T1000 (cell line): ENCODE measurements at regions not wholly inside any gene's neighbourhood (a gene's known extent, or its start where the extent isn't known, plus 50 kb on each side); places are given as distances from the start of the nearest gene placed in this dataset.

Experiments
- DNase-seq: peaks from one replicate; lab custom pipeline; 2025; ENCODE audit warnings: mixed read lengths; lab: John Stamatoyannopoulos, UW

- DNase-seq: no peak
Measured at GRCh38 chr7:54701982-54702381, 57.0 kb downstream of the SEC61G start.

GRCh38 chr7:54699715-54700114, 59.3 kb downstream of the SEC61G start:
- DNase-seq: no peak

DNA sequence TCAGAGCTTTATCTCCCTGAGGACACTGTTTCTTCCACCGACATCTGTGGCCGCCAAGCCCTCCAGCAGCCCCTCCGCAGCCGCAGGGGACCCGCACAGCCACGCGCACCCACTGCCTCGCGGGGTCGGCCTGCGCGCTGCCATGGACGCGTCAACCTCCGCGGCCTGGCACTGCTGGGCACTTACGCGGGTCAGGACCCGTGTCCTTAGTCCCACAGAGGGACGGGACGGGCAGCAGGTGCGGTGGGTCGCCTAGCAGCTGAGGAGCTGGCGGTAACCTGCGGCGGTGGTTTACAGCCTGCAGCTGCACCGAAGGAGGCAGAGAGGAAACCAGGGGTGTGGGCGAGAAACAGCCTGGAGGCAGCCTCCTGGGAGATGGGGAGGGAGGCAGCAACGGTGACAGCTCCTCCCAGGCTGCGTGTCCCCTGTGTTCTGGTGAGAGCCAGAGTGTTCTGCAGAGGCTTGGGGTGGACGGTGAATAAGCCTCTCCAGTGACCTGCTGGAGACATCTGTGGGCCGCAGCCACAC, 61.3 kb downstream of the SEC61G start:
- no peak for DNase-seq

GRCh38 chr7:54690892-54691291, 68.1 kb downstream of the SEC61G start:
- no peak for DNase-seq

DNA sequence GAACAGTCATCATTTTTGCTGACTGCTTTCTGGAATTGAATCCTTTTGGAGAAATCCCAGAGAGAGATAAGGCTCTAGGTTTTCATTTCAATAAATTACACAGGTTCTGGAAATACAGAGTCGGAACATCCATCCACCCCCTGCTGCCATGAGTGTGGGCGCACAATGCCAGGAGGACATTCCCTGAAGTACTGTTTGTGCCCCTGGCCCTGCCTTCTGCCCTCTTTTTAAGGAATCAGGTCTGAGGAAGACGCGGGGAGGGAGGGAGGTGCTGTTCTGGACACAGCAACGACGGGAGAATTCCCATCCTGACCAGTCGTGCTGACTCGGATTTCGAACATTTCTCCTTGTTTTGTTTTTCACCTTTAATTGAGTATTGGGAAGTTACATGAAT, 69.0 kb downstream of the SEC61G start:
- DNase-seq: no peak

GRCh38 chr7:54689394-54690049, 69.5 kb downstream of the SEC61G start:
- DNase-seq: no peak

DNA sequence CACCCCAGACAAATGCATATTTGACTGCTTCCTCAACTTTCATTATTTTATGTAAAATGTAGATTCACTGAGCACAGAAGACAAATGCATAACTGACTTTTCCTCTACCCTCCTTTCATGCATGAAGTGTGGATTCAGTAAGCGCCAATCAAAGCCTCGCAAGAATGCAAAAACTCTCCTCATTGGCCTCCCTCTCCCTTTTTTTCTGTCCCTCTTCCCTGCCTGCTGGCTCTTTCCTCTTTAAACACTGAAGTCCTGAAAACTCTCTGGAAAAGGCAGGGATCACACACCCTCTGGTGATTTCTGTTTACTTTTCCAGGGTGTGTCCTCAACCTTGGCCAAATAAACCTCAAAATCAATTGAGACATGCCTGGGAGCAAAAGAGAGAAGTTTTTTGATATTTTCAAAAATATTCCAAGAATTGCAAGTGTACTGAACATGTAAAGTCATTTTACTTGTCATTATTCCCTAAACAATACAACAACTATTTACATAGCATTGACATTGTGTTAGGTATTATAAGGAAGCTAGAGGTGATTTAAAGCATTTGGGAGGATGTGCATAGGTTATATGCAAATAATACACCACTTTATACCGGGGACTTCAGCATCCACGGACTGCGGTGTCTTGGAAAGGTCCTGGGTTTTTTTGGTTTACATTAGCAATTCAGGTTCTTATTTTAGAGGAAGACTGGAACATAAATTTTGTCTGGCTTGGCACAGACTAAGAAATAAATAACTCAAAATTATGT, 71.4 kb downstream of the SEC61G start:
- DNase-seq: no peak

- no peak for DNase-seq
Measured at GRCh38 chr7:54680377-54681005, 78.5 kb downstream of the SEC61G start.

DNA sequence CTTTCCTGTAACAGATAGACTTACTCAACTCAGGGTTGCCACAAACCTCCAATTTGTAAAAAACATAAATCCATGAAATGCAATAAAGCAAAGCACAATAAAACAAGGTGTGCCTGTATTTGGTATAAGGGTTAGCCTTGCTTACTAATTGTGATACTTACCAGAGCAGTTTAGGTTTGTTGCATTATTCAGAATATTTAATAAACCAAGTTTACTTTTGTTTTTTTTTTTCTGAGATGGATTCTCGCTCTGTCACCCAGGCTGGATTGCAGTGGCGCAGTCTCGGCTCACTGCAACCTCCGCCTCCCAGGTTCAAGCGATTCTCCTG, 79.6 kb downstream of the SEC61G start:
- no peak for DNase-seq

DNA sequence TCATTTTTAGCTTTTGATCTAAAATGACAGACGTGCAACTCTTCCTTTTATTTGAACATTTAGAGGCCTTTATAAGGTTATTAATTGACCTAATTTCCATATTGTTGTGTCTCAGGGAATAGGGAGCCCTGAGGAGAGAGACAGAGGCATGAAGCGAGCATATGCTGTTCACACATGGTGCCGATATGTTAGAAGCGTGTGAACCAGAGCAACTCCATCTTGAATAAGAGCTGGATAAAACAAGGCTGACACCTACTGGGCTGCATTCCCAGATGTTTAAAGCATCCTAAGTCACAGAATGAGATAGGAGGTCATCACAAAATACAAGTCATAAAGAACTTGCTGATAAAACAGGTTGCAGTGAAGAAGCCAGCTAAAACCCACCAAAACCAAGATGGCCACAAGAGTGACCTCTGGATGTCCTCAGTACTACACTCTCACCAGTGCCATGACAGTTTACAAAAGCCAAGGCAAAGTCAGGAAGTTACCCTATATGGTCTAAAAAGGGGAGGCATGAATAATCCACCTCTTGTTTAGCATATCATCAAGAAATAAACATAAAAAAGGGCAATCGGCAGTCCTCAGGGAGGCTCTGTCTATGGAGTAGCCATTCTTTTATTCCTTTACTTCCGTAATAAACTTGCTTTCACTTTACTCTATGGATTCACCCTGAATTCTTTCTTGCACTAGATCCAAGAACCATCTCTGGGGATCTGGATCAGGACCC, 80.1 kb downstream of the SEC61G start:
- DNase-seq: no peak

GRCh38 chr7:54674891-54675290, 84.1 kb downstream of the SEC61G start:
- DNase-seq: no peak

DNA sequence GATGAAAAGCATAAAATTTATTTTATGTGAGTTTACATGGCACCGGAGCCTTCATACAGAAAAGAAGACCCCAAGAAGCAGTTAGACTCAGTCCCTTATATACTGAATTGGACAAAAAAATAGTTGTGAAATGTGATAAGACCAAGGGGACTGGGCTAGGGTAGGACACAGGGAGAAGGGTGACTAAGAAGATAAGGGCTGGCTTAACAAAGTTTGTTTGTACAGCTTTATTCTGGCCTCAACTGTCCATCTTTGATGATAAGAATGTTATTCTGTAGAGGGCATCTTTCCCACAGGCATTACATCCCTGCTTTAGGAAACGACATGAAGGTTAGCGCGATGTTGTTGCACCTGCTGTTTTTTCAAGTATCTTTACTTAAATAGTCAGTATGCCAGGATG, 86.5 kb downstream of the SEC61G start:
- DNase-seq: no peak

DNA sequence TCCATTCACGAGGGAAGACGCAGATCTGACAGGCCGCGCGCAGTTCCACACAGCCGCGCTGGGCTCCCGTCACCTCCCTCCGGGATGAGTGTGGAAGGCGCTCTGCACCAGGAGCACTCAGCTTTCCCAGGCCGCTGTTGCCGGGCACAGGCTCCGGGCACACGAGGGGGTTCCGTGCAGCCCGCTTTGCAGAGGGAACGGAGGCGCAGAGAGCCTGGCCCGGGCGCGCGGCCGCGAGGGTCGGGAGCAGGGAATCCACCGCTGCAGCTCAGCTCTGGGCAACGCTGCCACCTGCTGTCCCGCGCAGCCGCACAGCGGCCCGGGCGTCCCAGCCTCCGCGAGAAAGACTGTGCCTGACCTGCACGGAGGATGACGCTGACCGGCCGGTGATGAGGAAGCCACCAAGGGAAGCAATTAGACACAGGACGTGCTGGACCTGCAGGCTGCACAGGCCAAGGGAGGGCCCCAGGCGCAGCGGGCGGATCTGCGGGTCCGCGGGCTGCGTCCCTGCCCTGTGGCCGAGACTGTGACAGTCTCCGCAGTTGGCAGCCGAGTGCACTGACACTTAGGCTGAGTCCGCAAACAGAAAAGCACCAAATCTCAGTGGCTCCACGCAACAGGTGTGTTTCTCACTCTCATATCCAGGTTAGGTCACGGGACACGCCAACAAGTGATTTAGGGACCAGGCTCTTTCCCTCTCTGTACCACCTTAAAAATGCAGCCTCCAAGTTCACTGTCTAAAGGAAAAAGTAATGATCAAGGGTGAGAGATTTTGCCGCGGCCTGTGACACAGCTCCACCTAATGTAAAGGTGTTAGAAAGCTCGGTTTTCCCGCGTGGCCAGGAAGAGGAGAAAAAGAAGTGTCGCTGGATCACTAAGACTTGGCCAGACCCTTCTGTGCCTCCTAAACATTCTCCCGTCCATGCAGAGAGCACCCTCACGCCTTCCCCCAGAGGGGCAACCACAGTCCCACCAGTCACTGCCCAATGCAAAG, 94.5 kb downstream of the SEC61G start:
- DNase-seq: peak; percentile 73

GRCh38 chr7:54663603-54664234, 95.3 kb downstream of the SEC61G start:
- DNase-seq: no peak

DNA sequence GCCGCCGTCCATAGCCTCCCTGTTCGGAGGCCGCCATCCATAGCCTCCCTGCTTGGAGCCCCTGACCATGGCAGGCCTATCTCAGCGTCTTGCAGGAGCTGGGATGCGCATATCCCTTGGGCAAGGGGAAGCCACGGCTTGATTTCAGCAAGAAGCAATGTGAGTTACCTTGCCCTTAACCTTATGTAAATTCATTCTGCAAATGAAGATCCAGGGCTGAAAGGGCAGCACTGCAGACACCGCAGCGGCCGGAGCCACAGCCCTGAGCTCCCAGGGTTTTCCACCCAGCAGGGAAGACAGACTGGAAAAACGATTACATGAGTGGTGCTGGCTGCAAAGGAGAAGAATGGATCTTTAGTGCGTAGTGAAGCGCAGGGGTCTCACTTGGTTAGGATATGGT, 95.8 kb downstream of the SEC61G start:
- DNase-seq: no peak

GRCh38 chr7:54662701-54663100, 96.3 kb downstream of the SEC61G start:
- no peak for DNase-seq

DNA sequence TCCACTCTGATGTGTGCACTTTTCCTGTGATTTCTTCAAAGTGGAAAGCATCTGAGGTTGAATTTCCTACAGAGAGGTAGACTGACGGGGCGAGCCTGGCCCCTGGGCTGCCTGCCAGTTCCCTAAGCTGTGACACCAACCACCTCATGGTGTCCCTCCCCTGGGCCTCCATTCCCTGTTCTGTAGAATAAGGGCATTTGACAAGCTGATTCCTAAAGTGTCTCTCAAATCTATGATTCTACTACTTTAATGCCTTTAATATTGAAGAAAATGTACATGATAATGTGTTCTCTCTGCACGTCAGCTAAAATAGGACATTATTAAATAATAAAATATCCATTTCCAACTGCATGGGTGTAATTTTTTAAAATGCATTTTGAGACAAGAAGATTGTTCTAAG, 105.1 kb downstream of the SEC61G start:
- no peak for DNase-seq

GRCh38 chr7:54643064-54643463, 100.9 kb downstream of the VSTM2A start:
- no peak for DNase-seq

DNA sequence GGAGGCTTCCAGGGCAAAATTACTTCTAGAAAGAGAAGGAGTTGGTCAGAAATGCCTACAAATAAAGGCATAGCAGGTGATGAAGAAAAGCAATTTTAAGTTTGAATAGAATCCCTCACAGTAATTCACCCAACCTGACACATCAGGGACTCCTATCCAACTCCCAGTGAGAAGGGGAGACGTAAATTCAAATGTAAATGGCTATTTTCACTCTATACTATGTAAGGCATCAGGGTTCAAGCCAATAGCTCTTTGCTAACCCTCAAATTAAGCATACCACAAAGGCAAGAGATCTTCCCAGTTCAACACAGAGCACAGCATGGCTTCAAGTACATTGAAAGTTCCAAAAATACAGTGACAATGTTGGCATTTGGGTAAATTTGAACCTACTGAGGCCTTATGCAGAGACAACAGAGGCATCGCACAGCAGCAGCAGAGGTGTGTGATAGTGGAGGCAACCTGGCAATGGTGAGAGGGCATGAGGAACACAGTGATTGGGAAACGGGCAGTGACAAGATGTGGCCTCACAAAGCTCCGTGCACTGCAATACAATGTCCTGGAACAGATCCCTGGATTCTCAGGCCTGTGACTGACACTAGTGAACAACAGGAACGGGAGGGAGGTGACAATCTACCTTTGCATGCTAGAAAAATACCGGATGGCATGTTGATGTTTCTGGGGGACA, 95.7 kb downstream of the VSTM2A start:
- DNase-seq: no peak

- no peak for DNase-seq
Measured at GRCh38 chr7:54632696-54633095, 90.5 kb downstream of the VSTM2A start.
